HG03039 (cell line): ENCODE measurements at regions not wholly inside any gene's neighbourhood (a gene's known extent, or its start where the extent isn't known, plus 50 kb on each side); places are given as distances from the start of the nearest gene placed in this dataset.

Source experiments
- ATAC-seq: cut with Tn5 transposase; IDR thresholded peaks from one replicate; pipeline ENCODE4 v1.9.1; 2021; ENCODE audit warnings: mild to moderate bottlenecking, moderate library complexity; ENCODE audit not compliant: unreplicated experiment

GRCh38 chr10:78357141-78358063, 323.7 kb downstream of the RPS24 start:
- ATAC-seq = no peak

GRCh38 chr10:78358351-78358750, 324.7 kb downstream of the RPS24 start:
- no peak for ATAC-seq

- ATAC-seq = no peak
These were observed 325.3 kb downstream of the RPS24 start for GRCh38 chr10:78358982-78359381.

GRCh38 chr10:78359640-78360091, 326.0 kb downstream of the RPS24 start:
- ATAC-seq = no peak

- ATAC-seq = no peak
These were observed 326.6 kb downstream of the RPS24 start for GRCh38 chr10:78360284-78360683.

GRCh38 chr10:78361031-78361430, 327.4 kb downstream of the RPS24 start:
- ATAC-seq = no peak

- ATAC-seq = no peak
These were observed 328.9 kb downstream of the RPS24 start for GRCh38 chr10:78362406-78363022.

GRCh38 chr10:78363190-78363589, 329.5 kb downstream of the RPS24 start:
- ATAC-seq = no peak

GRCh38 chr10:78365694-78366093, 332.0 kb downstream of the RPS24 start:
- no peak for ATAC-seq

GRCh38 chr10:78366663-78367411, 333.2 kb downstream of the RPS24 start:
- no peak for ATAC-seq

GRCh38 chr10:78367751-78368150, 334.1 kb downstream of the RPS24 start:
- ATAC-seq = no peak

- ATAC-seq = no peak
These were observed 337.5 kb downstream of the RPS24 start for GRCh38 chr10:78371136-78371535.

GRCh38 chr10:78372806-78373205, 339.1 kb downstream of the RPS24 start:
- no peak for ATAC-seq

- no peak for ATAC-seq
These were observed 340.8 kb downstream of the RPS24 start for GRCh38 chr10:78374331-78375028.

- no peak for ATAC-seq
These were observed 342.5 kb downstream of the RPS24 start for GRCh38 chr10:78375854-78376785.

- no peak for ATAC-seq
These were observed 343.7 kb downstream of the RPS24 start for GRCh38 chr10:78377356-78377755.

GRCh38 chr10:78378192-78378591, 344.5 kb downstream of the RPS24 start:
- no peak for ATAC-seq

- ATAC-seq = no peak
These were observed 347.4 kb downstream of the RPS24 start for GRCh38 chr10:78381107-78381506.

GRCh38 chr10:78382047-78382446, 348.4 kb downstream of the RPS24 start:
- ATAC-seq = no peak

GRCh38 chr10:78382772-78383171, 349.1 kb downstream of the RPS24 start:
- no peak for ATAC-seq
